Karpas-422 (cell line): ENCODE measurements at regions not wholly inside any gene's neighbourhood (a gene's known extent, or its start where the extent isn't known, plus 50 kb on each side); places are given as distances from the start of the nearest gene placed in this dataset.

Experiments used
- DNase-seq: peaks from one replicate; pipeline ENCODE4 v3.0.0-alpha.2; 2015
- H2AFZ ChIP-seq: fragments of 200-600 bp; sonication (generic); 2 replicates; pipeline ENCODE4 v1.6.1; 2014; ENCODE audit warnings: antibody characterized with exemption, low read length, mixed read lengths
- H3K27ac ChIP-seq: fragments of 200-600 bp; sonication (generic); 2 replicates; pipeline ENCODE4 v1.5.1; 2014; ENCODE audit warnings: mild to moderate bottlenecking, low read length, moderate library complexity
- H3K27me3 ChIP-seq: fragments of 200-600 bp; sonication (generic); 2 replicates; pipeline ENCODE4 v1.6.1; 2014; ENCODE audit warnings: low read length, mixed read lengths
- H3K36me3 ChIP-seq: fragments of 200-600 bp; sonication (generic); 2 replicates; pipeline ENCODE4 v1.6.1; 2014; ENCODE audit warnings: low read length, mixed read lengths; ENCODE audit not compliant: insufficient read depth
- H3K4me1 ChIP-seq: fragments of 200-600 bp; sonication (generic); 2 replicates; pipeline ENCODE4 v1.6.1; 2014; ENCODE audit warnings: mild to moderate bottlenecking, low read length, mixed read lengths
- H3K4me2 ChIP-seq: fragments of 200-600 bp; sonication (generic); 2 replicates; pipeline ENCODE4 v1.6.1; 2014; ENCODE audit warnings: low read length, low read depth, mild to moderate bottlenecking; ENCODE audit not compliant: poor library complexity, severe bottlenecking
- H3K4me3 ChIP-seq: fragments of 200-600 bp; sonication (generic); 2 replicates; pipeline ENCODE4 v1.5.1; 2014; ENCODE audit warnings: mild to moderate bottlenecking, antibody characterized with exemption, low read length, mixed read lengths
- H3K79me2 ChIP-seq: fragments of 200-600 bp; sonication (generic); 2 replicates; pipeline ENCODE4 v1.6.1; 2014; ENCODE audit warnings: mild to moderate bottlenecking, low read length, mixed read lengths
- H3K9ac ChIP-seq: fragments of 200-600 bp; sonication (generic); 2 replicates; pipeline ENCODE4 v1.6.0; 2014; ENCODE audit warnings: low read length
- H3K9me2 ChIP-seq: fragments of 200-600 bp; sonication (generic), shearing (Covaris generic); replicated peaks from 2 replicates; pipeline ENCODE4 v1.6.0; 2014; ENCODE audit warnings: mild to moderate bottlenecking, low read length, moderate library complexity; ENCODE audit not compliant: insufficient read depth
- H3K9me3 ChIP-seq: fragments of 300-700, 200-600 bp; sonication (generic); 2 replicates; pipeline ENCODE4 v1.6.1; 2014; ENCODE audit warnings: low read length, mixed read lengths
- H4K20me1 ChIP-seq: fragments of 200-600 bp; sonication (generic); 2 replicates; pipeline ENCODE4 v1.6.1; 2014; ENCODE audit warnings: mild to moderate bottlenecking, antibody characterized with exemption, low read length, low read depth; ENCODE audit not compliant: insufficient read depth

DNA sequence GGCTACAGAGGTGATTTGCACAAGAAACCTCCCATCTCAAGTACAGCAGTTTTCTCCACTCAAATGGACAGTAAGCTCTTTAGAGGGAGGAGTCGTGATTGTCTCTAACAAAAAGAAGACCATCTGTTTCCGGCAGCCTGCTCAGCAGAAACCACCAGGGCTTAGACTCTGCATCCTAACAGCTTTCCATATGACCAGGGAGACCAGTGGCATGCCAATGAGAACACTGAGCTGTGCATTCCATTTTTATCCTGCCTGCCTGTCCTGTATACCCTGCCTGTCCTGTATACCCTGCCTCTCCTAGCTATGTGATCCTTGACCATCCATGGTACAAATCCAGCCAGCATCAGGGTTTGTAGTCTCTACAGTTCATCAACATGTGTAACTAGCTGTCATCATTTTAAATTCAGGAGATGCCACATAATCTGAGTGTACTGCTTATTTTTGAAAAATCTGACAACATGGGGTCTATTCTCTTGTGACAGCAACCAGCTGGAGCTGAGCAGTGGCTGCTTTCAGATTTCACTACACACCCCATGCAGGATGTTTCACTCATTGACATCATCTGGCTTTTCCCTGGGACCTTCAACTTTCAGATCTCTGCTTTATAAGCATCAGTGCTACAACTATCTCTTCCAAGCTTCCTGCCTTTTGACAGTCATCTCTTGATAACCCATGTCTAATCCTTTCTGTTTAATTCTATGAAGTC is 50.5 kb upstream of the POU2AF2 start:
- H3K4me1 ChIP-seq, result peaks cover 6% of the 10 kb centered on the region
- no peak overlapping the region for H3K9ac ChIP-seq
- no peak overlapping the region for H3K4me2 ChIP-seq
- DNase-seq, result no peak
- no peak overlapping the region for H2AFZ ChIP-seq
- no peaks in the 10 kb centered on the region for H3K36me3 ChIP-seq
- H3K27me3 ChIP-seq, result peaks cover 7% of the 10 kb centered on the region; the same call in 1 of the 2 replicates
- no peaks in the 10 kb centered on the region for H3K9me3 ChIP-seq
- H3K9me2 ChIP-seq, result no peaks in the 10 kb centered on the region
- no peak overlapping the region for H3K27ac ChIP-seq
- no peak overlapping the region for H3K4me3 ChIP-seq
- H3K79me2 ChIP-seq, result no peaks in the 10 kb centered on the region
- no peaks in the 10 kb centered on the region for H4K20me1 ChIP-seq

DNA sequence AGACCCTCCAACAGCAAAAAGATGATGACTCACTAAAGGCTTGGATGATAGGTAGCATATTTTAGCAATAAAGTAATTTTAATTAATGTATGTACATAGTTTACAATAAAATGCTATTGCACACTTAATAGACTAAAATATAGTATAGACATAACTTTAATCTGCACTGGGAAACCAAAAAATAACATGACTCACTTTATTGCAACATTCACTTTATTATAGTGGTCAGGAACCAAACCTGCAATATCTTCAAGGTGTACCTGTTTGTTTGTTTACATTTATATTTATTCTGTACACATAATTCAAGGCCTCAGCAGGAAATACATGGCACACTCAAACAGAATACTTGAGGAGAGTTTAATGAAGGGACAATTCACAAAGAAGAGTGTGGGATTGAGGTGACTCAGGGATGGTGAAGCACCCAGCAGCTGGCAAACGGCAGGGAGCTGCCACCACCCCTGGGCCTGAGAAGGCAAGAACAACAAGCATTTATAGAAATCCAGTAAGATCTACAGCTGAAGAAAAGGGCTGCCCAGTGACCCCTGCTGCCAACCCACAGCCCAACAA is 51.5 kb upstream of the POU2AF2 start:
- H3K9me3 ChIP-seq, result no peaks in the 10 kb centered on the region
- no peaks in the 10 kb centered on the region for H3K9me2 ChIP-seq
- no peak overlapping the region for H3K4me3 ChIP-seq
- no peaks in the 10 kb centered on the region for H4K20me1 ChIP-seq
- H3K4me2 ChIP-seq, result no peak overlapping the region
- peaks cover 7% of the 10 kb centered on the region; the same call in 1 of the 2 replicates for H3K27me3 ChIP-seq
- H3K4me1 ChIP-seq, result no peaks in the 10 kb centered on the region; the same call in 1 of the 2 replicates
- no peak for DNase-seq
- H3K79me2 ChIP-seq, result no peaks in the 10 kb centered on the region
- H3K9ac ChIP-seq, result no peak overlapping the region
- no peak overlapping the region for H3K27ac ChIP-seq
- H3K36me3 ChIP-seq, result no peaks in the 10 kb centered on the region
- no peak overlapping the region for H2AFZ ChIP-seq

DNA sequence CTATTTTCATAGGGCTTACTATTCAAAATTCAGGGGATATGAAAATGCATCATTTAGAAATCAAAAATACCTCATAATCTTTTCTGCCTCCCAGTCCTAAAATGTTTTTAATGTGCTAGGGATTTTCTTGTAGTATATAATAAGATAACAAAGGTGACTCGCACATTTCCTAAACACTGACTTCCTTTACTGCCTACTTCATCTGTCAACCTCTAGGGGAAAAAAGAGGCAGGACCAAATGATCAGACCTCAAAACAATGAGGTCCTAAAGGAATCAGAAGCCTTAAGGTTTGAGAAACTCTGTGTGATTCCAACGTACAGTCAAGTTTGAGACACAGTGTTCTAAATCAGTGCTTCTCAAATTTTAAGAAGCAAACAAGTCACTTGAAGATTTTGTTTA is 56.1 kb upstream of the POU2AF2 start:
- Histone ChIP-seq H3K79me2 (no peaks in the 10 kb centered on the region), H3K4me1 (peaks cover 10% of the 10 kb centered on the region), H3K27me3 (no peaks in the 10 kb centered on the region), H3K9me3 (no peaks in the 10 kb centered on the region), H3K27ac (no peak overlapping the region), H3K36me3 (no peaks in the 10 kb centered on the region), H3K4me3 (no peak overlapping the region), H3K9me2 (no peaks in the 10 kb centered on the region), H3K4me2 (no peak overlapping the region), H2AFZ (no peak overlapping the region), H4K20me1 (no peaks in the 10 kb centered on the region), H3K9ac (no peak overlapping the region)
- no peak for DNase-seq

DNA sequence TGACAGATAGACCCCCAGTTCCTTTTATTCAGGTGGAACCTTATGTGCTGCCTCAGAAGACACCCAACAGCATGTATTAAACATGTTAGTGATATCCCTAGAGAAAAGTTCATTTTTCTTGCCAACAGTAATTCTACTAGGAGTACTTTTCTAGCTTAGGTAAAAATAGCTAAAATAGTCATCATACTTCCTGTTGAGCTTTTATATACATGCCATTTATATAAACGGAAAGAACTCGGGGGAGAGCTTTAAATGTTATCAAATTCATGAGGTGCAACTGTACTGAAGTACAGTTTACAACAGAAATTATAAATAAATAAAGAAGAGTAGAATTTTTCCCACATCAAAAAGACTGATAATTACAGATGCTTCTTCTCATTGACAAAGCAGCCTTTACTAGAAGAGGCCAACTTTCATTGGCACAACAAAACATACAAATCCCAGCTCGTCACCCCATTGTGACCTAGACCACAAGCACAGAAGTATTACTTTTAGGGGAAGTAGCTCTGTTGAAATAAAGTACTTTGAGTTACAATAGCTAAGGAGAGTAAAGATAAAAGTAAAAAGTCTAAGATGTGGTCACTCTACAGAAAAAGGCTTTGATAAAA is 59.1 kb upstream of the POU2AF2 start:
- H3K9me3 ChIP-seq, result no peaks in the 10 kb centered on the region
- no peaks in the 10 kb centered on the region for H4K20me1 ChIP-seq
- peak; percentile 76 for DNase-seq
- no peaks in the 10 kb centered on the region for H3K36me3 ChIP-seq
- H3K4me1 ChIP-seq, result peaks cover 10% of the 10 kb centered on the region
- no peak overlapping the region for H3K9ac ChIP-seq
- H3K4me2 ChIP-seq, result peak overlapping the region; percentile 3
- no peak overlapping the region for H3K4me3 ChIP-seq
- no peak overlapping the region for H3K27ac ChIP-seq
- H3K79me2 ChIP-seq, result no peaks in the 10 kb centered on the region
- no peak overlapping the region for H2AFZ ChIP-seq
- H3K27me3 ChIP-seq, result no peaks in the 10 kb centered on the region
- no peaks in the 10 kb centered on the region for H3K9me2 ChIP-seq

DNA sequence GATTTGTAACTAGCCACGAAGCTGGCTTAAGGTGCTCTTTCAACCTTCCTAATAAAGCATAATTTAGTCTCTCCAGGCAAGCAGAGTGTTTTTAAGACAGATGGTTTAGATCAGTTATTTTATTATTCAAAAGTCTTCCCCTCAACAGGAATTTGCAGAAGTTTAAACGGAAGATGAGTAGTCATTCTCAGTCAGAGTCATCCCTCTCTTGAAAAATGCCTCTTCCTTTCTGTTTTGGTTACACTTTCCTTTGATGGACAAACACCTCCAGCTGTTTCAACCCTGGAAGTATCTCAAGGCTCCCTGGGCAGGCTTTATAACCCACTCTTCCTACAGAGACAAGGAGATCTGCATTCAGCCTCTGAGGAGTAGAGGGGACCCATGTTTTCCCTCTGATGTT is 60.3 kb upstream of the POU2AF2 start:
- H3K4me2 ChIP-seq, result no peak overlapping the region
- H3K4me1 ChIP-seq, result peaks cover 12% of the 10 kb centered on the region
- no peak for DNase-seq

DNA sequence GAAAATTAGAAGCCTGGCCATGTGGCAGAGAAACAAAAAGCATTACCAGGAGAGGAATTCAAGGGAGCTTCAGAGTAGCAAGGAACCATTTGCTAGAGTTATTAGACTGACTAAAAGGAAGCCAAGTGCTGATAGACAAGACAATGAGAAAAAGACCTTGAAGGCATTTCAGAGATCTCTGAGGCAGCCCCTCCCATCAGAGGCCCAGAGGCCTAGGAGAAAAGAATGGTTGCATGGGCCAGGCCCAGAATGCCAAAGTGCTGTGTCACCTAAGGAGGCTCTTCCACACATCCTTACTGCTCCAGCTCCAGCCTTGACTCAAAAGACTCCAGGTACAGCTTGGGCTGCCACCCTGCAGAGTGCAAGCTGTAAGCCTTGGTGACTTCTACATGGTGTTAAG is 61.8 kb upstream of the POU2AF2 start:
- no peak overlapping the region for H3K27ac ChIP-seq
- no peak for DNase-seq
- no peak overlapping the region for H3K4me2 ChIP-seq
- no peak overlapping the region for H3K4me3 ChIP-seq
- H4K20me1 ChIP-seq, result no peaks in the 10 kb centered on the region
- H3K9me3 ChIP-seq, result no peaks in the 10 kb centered on the region
- no peak overlapping the region for H2AFZ ChIP-seq
- no peaks in the 10 kb centered on the region for H3K9me2 ChIP-seq
- no peaks in the 10 kb centered on the region for H3K36me3 ChIP-seq
- H3K9ac ChIP-seq, result no peak overlapping the region
- no peaks in the 10 kb centered on the region for H3K79me2 ChIP-seq
- peaks cover 28% of the 10 kb centered on the region for H3K4me1 ChIP-seq
- H3K27me3 ChIP-seq, result no peaks in the 10 kb centered on the region

More for the DNA sequence above, 60.3 kb upstream of the POU2AF2 start:
- Histone ChIP-seq H3K36me3 (no peaks in the 10 kb centered on the region), H2AFZ (no peak overlapping the region), H3K79me2 (no peaks in the 10 kb centered on the region), H3K9ac (no peak overlapping the region), H4K20me1 (no peaks in the 10 kb centered on the region), H3K9me2 (no peaks in the 10 kb centered on the region), H3K27me3 (no peaks in the 10 kb centered on the region), H3K27ac (no peak overlapping the region), H3K4me3 (no peak overlapping the region), H3K9me3 (no peaks in the 10 kb centered on the region)

DNA sequence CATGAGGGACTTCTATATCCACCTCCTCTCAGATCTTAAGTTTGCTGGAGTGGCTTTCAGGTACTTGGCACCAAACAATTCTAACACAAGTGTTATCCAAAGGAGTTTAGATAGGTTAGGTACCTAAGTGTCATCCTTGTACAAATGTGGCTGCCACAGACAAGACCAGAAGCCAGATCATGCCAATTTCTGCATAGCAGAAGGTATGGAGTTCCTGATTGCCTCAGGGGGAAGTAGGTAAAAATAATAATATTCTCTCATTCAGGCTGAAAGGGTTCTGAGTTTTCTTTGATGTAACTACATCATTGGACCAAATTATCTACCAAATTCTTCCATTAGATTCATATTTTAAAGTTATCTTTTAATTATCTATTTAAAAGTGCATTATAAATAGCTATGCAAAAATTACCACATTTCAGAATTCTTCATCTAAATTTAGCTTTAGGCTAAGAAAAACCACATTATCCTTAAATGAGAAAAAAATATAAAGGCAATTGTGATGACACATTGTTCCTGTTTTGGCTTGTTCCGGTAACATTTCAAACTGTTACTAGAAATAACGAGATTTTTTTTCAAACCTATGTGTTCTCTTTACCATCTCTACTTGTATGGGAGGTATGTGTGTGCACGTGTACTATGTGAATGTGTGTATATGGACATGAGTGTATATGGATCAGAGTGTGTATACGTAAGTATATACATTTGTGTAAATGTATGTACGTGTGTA is 66.2 kb upstream of the POU2AF2 start:
- peak overlapping the region; percentile 60 for H3K27ac ChIP-seq
- H3K4me1 ChIP-seq, result peaks cover 40% of the 10 kb centered on the region
- no peaks in the 10 kb centered on the region for H3K9me3 ChIP-seq
- H3K36me3 ChIP-seq, result no peaks in the 10 kb centered on the region
- no peaks in the 10 kb centered on the region for H3K79me2 ChIP-seq
- no peak overlapping the region for H2AFZ ChIP-seq
- DNase-seq, result peak; percentile 80
- H3K27me3 ChIP-seq, result no peaks in the 10 kb centered on the region
- H3K9ac ChIP-seq, result no peak overlapping the region
- no peaks in the 10 kb centered on the region for H4K20me1 ChIP-seq
- no peak overlapping the region for H3K4me3 ChIP-seq
- peak overlapping the region; percentile 38 for H3K4me2 ChIP-seq
- H3K9me2 ChIP-seq, result no peaks in the 10 kb centered on the region
